Endodermal cell (in vitro differentiated cells): ENCODE measurements at regions not wholly inside any gene's neighbourhood (a gene's known extent, or its start where the extent isn't known, plus 50 kb on each side); places are given as distances from the start of the nearest gene placed in this dataset.
A peak's percentile ranks its signal among the peaks of the same experiment; 100 is the strongest.

Source experiments
- DNase-seq: peaks from one replicate; pipeline ENCODE4 v3.0.0-alpha.2; 2017
- H3K27ac ChIP-seq: 2 replicates; pipeline ENCODE4 v1.5.1; 2013; ENCODE audit warnings: mild to moderate bottlenecking, low read depth, low read length, moderate library complexity
- H3K27me3 ChIP-seq: 2 replicates; pipeline ENCODE4 v1.6.1; 2013; ENCODE audit warnings: mild to moderate bottlenecking, low read length, moderate library complexity; ENCODE audit not compliant: insufficient read depth, control insufficient read depth, poor library complexity, severe bottlenecking
- H3K36me3 ChIP-seq: 2 replicates; pipeline ENCODE4 v1.7.0; 2013; ENCODE audit warnings: mild to moderate bottlenecking, low read length, moderate library complexity; ENCODE audit not compliant: control insufficient read depth, insufficient read depth
- H3K4me1 ChIP-seq: one replicate; pipeline ENCODE4 v1.7.0; 2013; ENCODE audit warnings: low read length; ENCODE audit not compliant: control insufficient read depth, insufficient read depth
- H3K4me3 ChIP-seq: 2 replicates; pipeline ENCODE4 v1.5.1; 2013; ENCODE audit warnings: mild to moderate bottlenecking, low read length, moderate library complexity
- H3K9ac ChIP-seq: 2 replicates; pipeline ENCODE4 v1.6.1; 2013; ENCODE audit warnings: mild to moderate bottlenecking, low read length, moderate library complexity; ENCODE audit not compliant: poor library complexity, severe bottlenecking; ENCODE audit errors: extremely low read depth
- H3K9me3 ChIP-seq: 2 replicates; pipeline ENCODE4 v1.6.1; 2013; ENCODE audit warnings: mild to moderate bottlenecking, low read length, moderate library complexity; ENCODE audit not compliant: control insufficient read depth
- H3K27ac Mint-ChIP-seq: 2 replicates; pipeline ENCODE4 v1.8.0; 2020; ENCODE audit warnings: mixed read lengths
- H3K27me3 Mint-ChIP-seq: 2 replicates; pipeline ENCODE4 v1.8.0; 2021; ENCODE audit warnings: mild to moderate bottlenecking, mixed read lengths; ENCODE audit not compliant: insufficient read depth
- H3K36me3 Mint-ChIP-seq: 2 replicates; pipeline ENCODE4 v1.8.0; 2020; ENCODE audit warnings: low read depth, mixed read lengths
- H3K4me1 Mint-ChIP-seq: 2 replicates; pipeline ENCODE4 v1.8.0; 2020; ENCODE audit warnings: mixed read lengths
- H3K4me3 Mint-ChIP-seq: 2 replicates; pipeline ENCODE4 v1.8.0; 2020; ENCODE audit warnings: mild to moderate bottlenecking, moderate library complexity, mixed read lengths
- H3K9me3 Mint-ChIP-seq: 2 replicates; pipeline ENCODE4 v1.8.0; 2020; ENCODE audit warnings: mild to moderate bottlenecking, mixed read lengths
- WGBS, 2 experiments: methylation state at CpG; one replicate each; pipeline versions ENCODE4 v1.1.5 to v1.1.7; 2013; ENCODE audit warnings: missing lambda C conversion rate in 2 of 2, mixed read lengths in 1 of 2; ENCODE audit not compliant: insufficient coverage in 1 of 2, insufficient read length in 1 of 2; 5-methylcytosine and 5-hydroxymethylcytosine counted together
- TF ChIP-seq, protein P1 (sequence below): fragments of 200-600 bp; sonication (generic); conservative IDR thresholded peaks from 2 replicates; pipeline ENCODE4 v1.5.0; 2021; ENCODE audit warnings: antibody characterized with exemption, mild to moderate bottlenecking

DNA sequence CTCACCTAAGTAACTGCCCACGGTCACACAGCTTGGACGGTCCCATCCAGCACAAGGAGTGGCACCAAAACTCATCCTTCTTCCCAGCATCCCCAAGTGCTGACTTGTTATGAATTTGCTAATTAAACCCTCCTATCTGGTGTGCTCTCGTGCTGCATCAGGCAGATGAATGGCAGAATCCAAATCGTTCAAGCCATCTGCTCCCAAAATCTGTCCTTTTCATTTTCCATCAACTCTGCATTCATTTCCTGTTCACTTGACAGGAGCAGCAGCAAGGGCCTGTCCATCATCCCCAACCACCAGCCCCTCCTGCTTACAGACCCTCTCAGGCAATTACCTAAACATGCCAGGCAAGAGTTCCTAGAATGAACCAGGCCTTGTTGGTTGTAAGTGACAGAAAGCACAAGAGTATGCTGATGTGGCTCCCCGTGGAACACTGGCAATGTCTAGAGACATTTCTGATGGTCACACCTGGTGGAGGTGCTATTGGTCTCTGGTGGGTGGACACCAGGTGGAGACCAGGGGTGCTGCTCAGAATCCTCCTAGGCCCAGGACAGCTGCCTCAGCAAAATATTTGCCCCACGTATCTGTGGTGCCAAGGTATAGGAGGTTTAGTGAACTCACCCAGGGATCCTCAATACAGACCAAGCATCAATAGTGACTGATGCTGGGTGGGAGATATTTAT lies 832.5 kb downstream of the TBC1D22A start:
- TF ChIP-seq, protein P1, sequence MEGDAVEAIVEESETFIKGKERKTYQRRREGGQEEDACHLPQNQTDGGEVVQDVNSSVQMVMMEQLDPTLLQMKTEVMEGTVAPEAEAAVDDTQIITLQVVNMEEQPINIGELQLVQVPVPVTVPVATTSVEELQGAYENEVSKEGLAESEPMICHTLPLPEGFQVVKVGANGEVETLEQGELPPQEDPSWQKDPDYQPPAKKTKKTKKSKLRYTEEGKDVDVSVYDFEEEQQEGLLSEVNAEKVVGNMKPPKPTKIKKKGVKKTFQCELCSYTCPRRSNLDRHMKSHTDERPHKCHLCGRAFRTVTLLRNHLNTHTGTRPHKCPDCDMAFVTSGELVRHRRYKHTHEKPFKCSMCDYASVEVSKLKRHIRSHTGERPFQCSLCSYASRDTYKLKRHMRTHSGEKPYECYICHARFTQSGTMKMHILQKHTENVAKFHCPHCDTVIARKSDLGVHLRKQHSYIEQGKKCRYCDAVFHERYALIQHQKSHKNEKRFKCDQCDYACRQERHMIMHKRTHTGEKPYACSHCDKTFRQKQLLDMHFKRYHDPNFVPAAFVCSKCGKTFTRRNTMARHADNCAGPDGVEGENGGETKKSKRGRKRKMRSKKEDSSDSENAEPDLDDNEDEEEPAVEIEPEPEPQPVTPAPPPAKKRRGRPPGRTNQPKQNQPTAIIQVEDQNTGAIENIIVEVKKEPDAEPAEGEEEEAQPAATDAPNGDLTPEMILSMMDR: no peak
- H3K36me3 Mint-ChIP-seq: no peaks in the 10 kb centered on the region
- no peak overlapping the region for H3K4me3 Mint-ChIP-seq
- no peak overlapping the region for H3K4me3 ChIP-seq
- H3K27ac ChIP-seq: no peak overlapping the region
- peaks cover 88% of the 10 kb centered on the region for H3K9me3 Mint-ChIP-seq
- no peak overlapping the region for H3K9ac ChIP-seq
- no peaks in the 10 kb centered on the region for H3K4me1 Mint-ChIP-seq
- no peak for DNase-seq
- H3K27ac Mint-ChIP-seq: no peak overlapping the region
- H3K27me3 Mint-ChIP-seq: peaks cover 2% of the 10 kb centered on the region
- H3K4me1 ChIP-seq: no peaks in the 10 kb centered on the region
- WGBS, 2 experiments: 67 to 80% methylated on average over 3 to 6 of the region's 6 CpGs
- peaks cover 14% of the 10 kb centered on the region for H3K9me3 ChIP-seq
- H3K36me3 ChIP-seq: no peaks in the 10 kb centered on the region
- no peaks in the 10 kb centered on the region for H3K27me3 ChIP-seq

DNA sequence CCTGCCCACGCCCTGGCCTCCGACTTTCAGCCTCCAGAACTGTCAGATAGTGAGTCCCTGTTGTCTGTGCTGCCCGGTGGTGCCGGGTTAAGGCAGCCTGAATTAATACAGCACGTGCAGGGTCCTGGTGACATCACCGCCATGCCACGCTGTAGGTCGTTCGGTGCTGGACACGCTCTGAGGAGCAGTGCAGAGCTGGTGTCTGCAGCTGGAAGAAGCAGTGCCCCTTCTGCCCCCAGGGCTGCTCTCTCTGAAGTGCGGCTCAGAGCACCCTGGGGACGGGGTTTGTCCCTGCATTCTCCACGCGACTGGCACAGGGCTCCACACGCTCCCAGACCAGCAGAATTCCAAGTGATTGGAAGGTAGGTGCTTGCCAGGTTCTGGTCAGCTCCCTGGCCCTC lies 831.5 kb downstream of the TBC1D22A start:
- Mint-ChIP-seq H3K27ac (no peak overlapping the region), H3K4me3 (no peak overlapping the region), H3K4me1 (no peaks in the 10 kb centered on the region), H3K9me3 (peaks cover 89% of the 10 kb centered on the region), H3K36me3 (no peaks in the 10 kb centered on the region), H3K27me3 (peaks cover 2% of the 10 kb centered on the region)
- no peak overlapping the region for H3K9ac ChIP-seq
- H3K4me3 ChIP-seq: no peak overlapping the region
- DNase-seq: peak; percentile 17
- TF ChIP-seq, protein P1: no peak
- H3K27me3 ChIP-seq: no peaks in the 10 kb centered on the region
- no peak overlapping the region for H3K27ac ChIP-seq
- peaks cover 16% of the 10 kb centered on the region for H3K9me3 ChIP-seq
- WGBS, 2 experiments: 85 to 87% methylated on average over 7 to 15 of the region's 15 CpGs
- no peaks in the 10 kb centered on the region for H3K36me3 ChIP-seq
- H3K4me1 ChIP-seq: no peaks in the 10 kb centered on the region

DNA sequence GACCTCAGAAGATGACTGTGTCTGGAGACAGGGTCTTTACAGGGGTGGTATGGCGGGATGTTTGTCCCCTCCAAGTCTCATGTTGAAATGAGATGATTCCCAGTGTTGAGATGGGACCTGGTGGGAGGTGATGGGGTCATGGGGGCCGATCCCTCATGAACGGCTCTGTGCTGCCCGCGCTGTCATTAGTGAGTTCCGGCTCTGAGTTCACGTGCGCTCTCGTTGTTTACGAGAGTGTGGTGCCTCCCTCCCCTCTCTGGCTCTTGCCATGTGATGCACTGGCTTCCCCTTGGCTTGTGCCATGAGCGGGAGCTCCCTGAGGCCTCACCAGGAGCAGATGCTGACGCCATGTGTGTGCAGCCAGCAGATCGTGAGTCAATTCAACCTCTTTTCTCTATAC lies 830.8 kb downstream of the TBC1D22A start:
- no peak overlapping the region for H3K4me3 Mint-ChIP-seq
- H3K36me3 Mint-ChIP-seq: no peaks in the 10 kb centered on the region
- Histone ChIP-seq H3K4me1 (no peaks in the 10 kb centered on the region), H3K36me3 (no peaks in the 10 kb centered on the region), H3K9ac (no peak overlapping the region), H3K27me3 (no peaks in the 10 kb centered on the region), H3K4me3 (no peak overlapping the region), H3K27ac (no peak overlapping the region), H3K9me3 (peaks cover 19% of the 10 kb centered on the region)
- H3K9me3 Mint-ChIP-seq: peaks cover 92% of the 10 kb centered on the region
- H3K27me3 Mint-ChIP-seq: peaks cover 2% of the 10 kb centered on the region
- WGBS, 2 experiments: 83 to 85% methylated on average over 10 to 13 of the region's 13 CpGs
- H3K27ac Mint-ChIP-seq: no peak overlapping the region
- TF ChIP-seq, protein P1: no peak
- H3K4me1 Mint-ChIP-seq: no peaks in the 10 kb centered on the region
- peak; percentile 24 for DNase-seq
